GM18505 (cell line): ENCODE measurements at regions not wholly inside any gene's neighbourhood (a gene's known extent, or its start where the extent isn't known, plus 50 kb on each side); places are given as distances from the start of the nearest gene placed in this dataset.

Experiments
- ATAC-seq: cut with Tn5 transposase; IDR thresholded peaks from one replicate; pipeline ENCODE4 v1.9.1; 2021; ENCODE audit not compliant: unreplicated experiment
- POLR2A ChIP-seq: IDR thresholded peaks from 4 replicates; pipeline ENCODE4 v1.6.1; 2011; ENCODE audit warnings: borderline replicate concordance; ENCODE audit not compliant: insufficient read depth, insufficient read length; ENCODE audit errors: extremely low read depth

GRCh38 chr17:72386619-72387237 is 265.9 kb downstream of the SOX9 start:
- TF ChIP-seq POLR2A = no peak
- ATAC-seq = no peak

GRCh38 chr17:72387487-72387886 is 266.7 kb downstream of the SOX9 start:
- TF ChIP-seq POLR2A = no peak
- ATAC-seq = no peak

- no peak for ATAC-seq
- TF ChIP-seq POLR2A = no peak
These were observed 267.1 kb downstream of the SOX9 start for GRCh38 chr17:72387969-72388368.

- peak; percentile 47 for ATAC-seq
- TF ChIP-seq POLR2A = no peak
These were observed 268.1 kb downstream of the SOX9 start for GRCh38 chr17:72388765-72389473.

GRCh38 chr17:72390675-72391508 is 270.1 kb downstream of the SOX9 start:
- no peak for ATAC-seq
- no peak for TF ChIP-seq POLR2A

- no peak for ATAC-seq
- no peak for TF ChIP-seq POLR2A
These were observed 271.5 kb downstream of the SOX9 start for GRCh38 chr17:72392056-72393010.

GRCh38 chr17:72393553-72393952 is 272.7 kb downstream of the SOX9 start:
- no peak for ATAC-seq
- no peak for TF ChIP-seq POLR2A

- no peak for TF ChIP-seq POLR2A
These were observed 273.7 kb downstream of the SOX9 start for GRCh38 chr17:72394531-72394930.

GRCh38 chr17:72396121-72396520 is 275.3 kb downstream of the SOX9 start:
- TF ChIP-seq POLR2A = no peak
- no peak for ATAC-seq

More at GRCh38 chr17:72394531-72394930, 273.7 kb downstream of the SOX9 start:
- no peak for ATAC-seq

- TF ChIP-seq POLR2A = no peak
- ATAC-seq = no peak
These were observed 276.4 kb downstream of the SOX9 start for GRCh38 chr17:72397223-72397667.

- ATAC-seq = no peak
- no peak for TF ChIP-seq POLR2A
These were observed 276.9 kb downstream of the SOX9 start for GRCh38 chr17:72397687-72398086.

GRCh38 chr17:72399023-72399607 is 278.3 kb downstream of the SOX9 start:
- TF ChIP-seq POLR2A = no peak
- no peak for ATAC-seq
